H1 (cell line): ENCODE measurements at regions not wholly inside any gene's neighbourhood (a gene's known extent, or its start where the extent isn't known, plus 50 kb on each side); places are given as distances from the start of the nearest gene placed in this dataset.

Experiments used
- CTCF ChIA-PET: fragments of 300-600 bp; sonication (Branson Sonifier 250); formaldehyde crosslinking; loops from one replicate; lab custom pipeline; 2021; ENCODE audit not compliant: partially characterized antibody; lab: Charles Lee
- POLR2A ChIA-PET: fragments of 300-600 bp; sonication (Branson Sonifier 250); formaldehyde crosslinking; loops from one replicate; lab custom pipeline; 2021; ENCODE audit warnings: inconsistent platforms; ENCODE audit not compliant: partially characterized antibody; lab: Charles Lee
- DNase-seq, 2 experiments: peaks; one replicate each; pipeline versions ENCODE4 v3.0.0 to v3.0.0-alpha.2; 2010 to 2022; ENCODE audit warnings: low spot score in 2 of 2, low read depth in 1 of 2, mixed read lengths in 1 of 2
- FAIRE-seq: peaks from 2 replicates; lab custom pipeline; 2011; peaks lifted over from hg19 to GRCh38; lab: Jason Lieb, UNC
- H2AFZ ChIP-seq: 2 replicates; pipeline ENCODE4 v1.8.1; 2012; ENCODE audit warnings: low read length, inconsistent platforms
- H2AK5ac ChIP-seq: 2 replicates; pipeline ENCODE4 v1.6.1; 2013; ENCODE audit warnings: low read depth, low read length
- H2BK120ac ChIP-seq: replicated peaks from 2 replicates; pipeline ENCODE3; 2013; ENCODE audit warnings: low read depth, low read length, inconsistent platforms
- H2BK12ac ChIP-seq: 2 replicates; pipeline ENCODE4 v1.6.1; 2013; ENCODE audit warnings: low read depth, low read length
- H2BK15ac ChIP-seq: 2 replicates; pipeline ENCODE4 v1.6.1; 2013; ENCODE audit warnings: low read length
- H2BK20ac ChIP-seq: 2 replicates; pipeline ENCODE4 v1.6.1; 2013; ENCODE audit warnings: low read length
- H2BK5ac ChIP-seq: 2 replicates; pipeline ENCODE4 v1.6.1; 2013; ENCODE audit warnings: low read depth, low read length
- H3K14ac ChIP-seq: 2 replicates; pipeline ENCODE4 v1.6.1; 2013; ENCODE audit warnings: inconsistent platforms; ENCODE audit not compliant: insufficient read length
- H3K18ac ChIP-seq: 2 replicates; pipeline ENCODE4 v1.6.1; 2013; ENCODE audit warnings: low read length; ENCODE audit errors: extremely low read depth
- H3K23ac ChIP-seq: 2 replicates; pipeline ENCODE4 v1.6.1; 2013; ENCODE audit warnings: inconsistent platforms; ENCODE audit not compliant: insufficient read length
- H3K23me2 ChIP-seq: 2 replicates; pipeline ENCODE4 v1.6.1; 2013; ENCODE audit warnings: low read depth, low read length
- H3K27ac ChIP-seq: 2 replicates; pipeline ENCODE4 v1.6.1; 2011; ENCODE audit warnings: low read depth, low read length, inconsistent platforms
- H3K27me3 ChIP-seq, 4 experiments: replicated peaks in 1 of 4; 1 replicate in 1 of 4; 2 replicates in 3 of 4; pipeline versions ENCODE4 v1.6.1 to v1.8.1; 2011 to 2013; ENCODE audit warnings: low read length in 3 of 4, mild to moderate bottlenecking in 3 of 4, inconsistent platforms in 2 of 4, mixed read lengths in 2 of 4, moderate library complexity in 1 of 4; ENCODE audit not compliant: control insufficient read depth in 3 of 4, insufficient read depth in 3 of 4; ENCODE audit errors: extremely low read depth in 1 of 4
- H3K36me3 ChIP-seq, 4 experiments: 2 replicates each; pipeline versions ENCODE4 v1.6.1 to v1.8.1; 2011 to 2013; ENCODE audit warnings: mild to moderate bottlenecking in 4 of 4, low read length in 3 of 4, moderate library complexity in 2 of 4, control low read depth in 1 of 4, inconsistent platforms in 1 of 4; ENCODE audit not compliant: insufficient read depth in 4 of 4, control insufficient read depth in 2 of 4
- H3K4ac ChIP-seq: replicated peaks from 2 replicates; pipeline ENCODE3; 2013; ENCODE audit warnings: low read length, low read depth, mixed read lengths, inconsistent platforms; ENCODE audit not compliant: insufficient read length
- H3K4me1 ChIP-seq, 4 experiments: replicated peaks in 1 of 4; 1 replicate in 1 of 4; 2 replicates in 3 of 4; pipeline versions ENCODE4 v1.6.1 to v1.8.1; 2011 to 2013; ENCODE audit warnings: low read length in 3 of 4, inconsistent platforms in 2 of 4, mixed read lengths in 1 of 4; ENCODE audit not compliant: insufficient read depth in 4 of 4, control insufficient read depth in 3 of 4
- H3K4me2 ChIP-seq, 2 experiments: 2 replicates each; pipeline versions ENCODE4 v1.6.1 to v1.8.1; 2011 to 2013; ENCODE audit warnings: low read depth in 2 of 2, low read length in 2 of 2, control low read depth in 1 of 2, inconsistent platforms in 1 of 2, mild to moderate bottlenecking in 1 of 2; ENCODE audit not compliant: insufficient read depth in 1 of 2
- H3K4me3 ChIP-seq, 4 experiments: fragments of 200-600, 300-600 bp in 1 of 4; sonication (generic), shearing (Covaris generic), sonication (Bioruptor Twin) in 1 of 4; 2 replicates each; pipeline versions ENCODE4 v1.5.1 to v1.8.1; 2011 to 2016; ENCODE audit warnings: low read length in 4 of 4, low read depth in 3 of 4, control low read depth in 2 of 4, inconsistent platforms in 2 of 4, mild to moderate bottlenecking in 2 of 4, mixed read lengths in 1 of 4, moderate library complexity in 1 of 4; ENCODE audit not compliant: insufficient read depth in 2 of 4; ENCODE audit errors: extremely low read depth in 1 of 4
- H3K56ac ChIP-seq: replicated peaks from 2 replicates; pipeline ENCODE3; 2013; ENCODE audit warnings: low read depth, mild to moderate bottlenecking, mixed read lengths, low read length, inconsistent platforms; ENCODE audit not compliant: insufficient read length
- H3K79me1 ChIP-seq: 2 replicates; pipeline ENCODE4 v1.6.1; 2013; ENCODE audit warnings: low read depth, low read length, control low read depth
- H3K79me2 ChIP-seq, 2 experiments: 2 replicates each; pipeline versions ENCODE4 v1.6.1 to v1.8.1; 2012 to 2013; ENCODE audit warnings: low read length in 2 of 2, mild to moderate bottlenecking in 2 of 2, inconsistent platforms in 1 of 2; ENCODE audit not compliant: insufficient read depth in 2 of 2, control insufficient read depth in 1 of 2
- H3K9ac ChIP-seq, 4 experiments: replicated peaks in 1 of 4; 1 replicate in 1 of 4; 2 replicates in 3 of 4; pipeline versions ENCODE4 v1.6.1 to v1.8.1; 2011 to 2013; ENCODE audit warnings: low read depth in 3 of 4, low read length in 3 of 4, control low read depth in 2 of 4, mild to moderate bottlenecking in 2 of 4, moderate library complexity in 2 of 4, inconsistent platforms in 1 of 4; ENCODE audit errors: extremely low read depth in 1 of 4
- H3K9me3 ChIP-seq, 2 experiments: 2 replicates each; pipeline versions ENCODE4 v1.6.1 to v1.8.1; 2012 to 2013; ENCODE audit warnings: mild to moderate bottlenecking in 2 of 2, moderate library complexity in 2 of 2, control low read depth in 1 of 2, inconsistent platforms in 1 of 2, low read depth in 1 of 2, low read length in 1 of 2, mixed read lengths in 1 of 2; ENCODE audit not compliant: insufficient read depth in 2 of 2
- H4K20me1 ChIP-seq, 2 experiments: replicated peaks in 1 of 2; 2 replicates each; pipeline versions ENCODE3 to v1.8.1; 2011 to 2013; ENCODE audit warnings: inconsistent platforms in 2 of 2, low read length in 2 of 2, mild to moderate bottlenecking in 1 of 2; ENCODE audit not compliant: insufficient read depth in 2 of 2, control insufficient read depth in 1 of 2
- H4K5ac ChIP-seq: 2 replicates; pipeline ENCODE4 v1.6.1; 2013; ENCODE audit warnings: low read length, low read depth, mixed read lengths, inconsistent platforms; ENCODE audit not compliant: insufficient read length
- H4K8ac ChIP-seq: 2 replicates; pipeline ENCODE4 v1.8.0; 2013; ENCODE audit warnings: mild to moderate bottlenecking, moderate library complexity, low read length, inconsistent platforms; ENCODE audit not compliant: insufficient read depth; ENCODE audit errors: extremely low read depth
- H4K91ac ChIP-seq: replicated peaks from 2 replicates; pipeline ENCODE3; 2013; ENCODE audit warnings: low read length, mixed read lengths, inconsistent platforms; ENCODE audit not compliant: insufficient read length
- CREB1 ChIP-seq: IDR thresholded peaks from 2 replicates; pipeline ENCODE4 v1.6.1; 2012; ENCODE audit warnings: inconsistent platforms
- EGR1 ChIP-seq: IDR thresholded peaks from 2 replicates; pipeline ENCODE4 v1.6.1; 2011; ENCODE audit warnings: low read depth, low read length, borderline replicate concordance
- EP300 ChIP-seq, 2 experiments: IDR thresholded peaks; 1 replicate in 1 of 2; 2 replicates in 1 of 2; pipeline ENCODE4 v1.6.1; 2011 to 2012; ENCODE audit warnings: low read depth in 2 of 2, low read length in 2 of 2, mild to moderate bottlenecking in 2 of 2, borderline replicate concordance in 1 of 2, inconsistent platforms in 1 of 2, moderate library complexity in 1 of 2
- EZH2 ChIP-seq: fragments of 200-600 bp; sonication (generic); IDR thresholded peaks from 2 replicates; pipeline ENCODE4 v1.7.1; 2012; ENCODE audit warnings: low read depth, mild to moderate bottlenecking, moderate library complexity, low read length, inconsistent platforms; ENCODE audit not compliant: severe bottlenecking
- FOSL1 ChIP-seq: IDR thresholded peaks from 2 replicates; pipeline ENCODE4 v1.6.1; 2011; ENCODE audit warnings: mild to moderate bottlenecking, low read depth, low read length, moderate library complexity; ENCODE audit not compliant: insufficient read depth
- KDM5A ChIP-seq: fragments of 200-600 bp; IDR thresholded peaks from 2 replicates; pipeline ENCODE4 v1.7.1; 2012; ENCODE audit warnings: mild to moderate bottlenecking, low read length, inconsistent platforms, mixed read lengths
- MAFK ChIP-seq: IDR thresholded peaks from 2 replicates; pipeline ENCODE4 v1.6.1; 2012; ENCODE audit warnings: low read depth, mild to moderate bottlenecking, improper control_type of control experiment, low read length
- POLR2A ChIP-seq, 2 experiments: IDR thresholded peaks; 1 replicate in 1 of 2; 2 replicates in 1 of 2; pipeline ENCODE4 v1.6.1; 2011; ENCODE audit warnings: low read depth in 2 of 2, low read length in 2 of 2, mild to moderate bottlenecking in 2 of 2; ENCODE audit errors: control extremely low read depth in 1 of 2
- RAD21 ChIP-seq, 2 experiments: IDR thresholded peaks in 1 of 2; conservative IDR thresholded peaks in 1 of 2; 2 replicates each; pipeline ENCODE4 v1.6.1; 2011; ENCODE audit warnings: low read depth in 2 of 2, low read length in 2 of 2, improper control_type of control experiment in 1 of 2, inconsistent platforms in 1 of 2, mild to moderate bottlenecking in 1 of 2, moderate library complexity in 1 of 2
- RFX5 ChIP-seq: IDR thresholded peaks from 2 replicates; pipeline ENCODE4 v1.6.1; 2011; ENCODE audit warnings: low read depth, low read length, improper control_type of control experiment, borderline replicate concordance
- SP4 ChIP-seq: IDR thresholded peaks from 2 replicates; pipeline ENCODE4 v1.6.1; 2012; ENCODE audit warnings: low read length, inconsistent platforms
- TEAD4 ChIP-seq: IDR thresholded peaks from 2 replicates; pipeline ENCODE4 v1.6.1; 2012; ENCODE audit warnings: low read depth, low read length, inconsistent platforms, mixed read lengths
- USF2 ChIP-seq: IDR thresholded peaks from 2 replicates; pipeline ENCODE4 v1.6.1; 2011; ENCODE audit warnings: low read length, improper control_type of control experiment
- WGBS, 2 experiments: shearing (Covaris generic) in 1 of 2; methylation state at CpG; one replicate each; pipeline versions ENCODE4 v1.1.6 to v1.1.7; 2013 to 2015; ENCODE audit warnings: low lambda C conversion rate in 2 of 2, mixed read lengths in 2 of 2, inconsistent platforms in 1 of 2, low coverage in 1 of 2, missing lambda C conversion rate in 1 of 2; ENCODE audit not compliant: insufficient replicate concordance in 2 of 2, insufficient coverage in 1 of 2, insufficient read length in 1 of 2; ENCODE audit errors: extremely low coverage in 1 of 2, missing lambda C conversion rate in 1 of 2; 5-methylcytosine and 5-hydroxymethylcytosine counted together

GRCh38 chr3:164231718-164232117 is 846.6 kb downstream of the SI start:
- TF ChIP-seq CREB1 (no peak), EGR1 (no peak), RAD21 (IDR thresholded peaks at IDR 0.05 in 1 of 2, conservative IDR thresholded peaks at IDR 0.05 in 1 of 2; ENCODE audit: low read depth in 2 of 2, low read length in 2 of 2) (no peak), TEAD4 (no peak), RFX5 (no peak), FOSL1 (no peak), KDM5A (no peak), MAFK (no peak), EZH2 (no peak), USF2 (no peak), POLR2A (IDR thresholded peaks at IDR 0.05; ENCODE audit: control extremely low read depth in 1 of 2, low read depth in 2 of 2, low read length in 2 of 2) (no peak), SP4 (no peak), EP300 (IDR thresholded peaks at IDR 0.05; ENCODE audit: borderline replicate concordance in 1 of 2, low read depth in 2 of 2, low read length in 2 of 2) (no peak)
- DNase-seq, result no peak
- H3K9ac ChIP-seq, result no peak overlapping the region
- H3K14ac ChIP-seq, result no peak overlapping the region
- no peak overlapping the region for H2AFZ ChIP-seq
- no peak overlapping the region for H4K5ac ChIP-seq
- no peak for FAIRE-seq
- no peak overlapping the region for H3K56ac ChIP-seq
- H3K4me2 ChIP-seq, result no peak overlapping the region
- no peak overlapping the region for H2BK20ac ChIP-seq
- H3K79me2 ChIP-seq, result no peaks in the 10 kb centered on the region
- no peak overlapping the region for H2BK120ac ChIP-seq
- ChIA-PET CTCF (no interaction called here), POLR2A (no interaction called here)
- WGBS, 2 experiments, result 100% methylated on average over 1 of the region's 1 CpG; no CpG with 5 or more reads in 1 of the 2 experiments
- H2AK5ac ChIP-seq, result no peak overlapping the region
- no peaks in the 10 kb centered on the region for H3K27me3 ChIP-seq
- no peak overlapping the region for H2BK12ac ChIP-seq
- no peak overlapping the region for H4K91ac ChIP-seq
- H3K4me1 ChIP-seq, result no peaks in the 10 kb centered on the region
- H3K27ac ChIP-seq, result no peak overlapping the region
- no peaks in the 10 kb centered on the region for H3K23me2 ChIP-seq
- no peak overlapping the region for H2BK15ac ChIP-seq
- no peaks in the 10 kb centered on the region for H3K36me3 ChIP-seq
- H3K23ac ChIP-seq, result no peak overlapping the region
- no peak overlapping the region for H4K8ac ChIP-seq
- H3K9me3 ChIP-seq, result no peaks in the 10 kb centered on the region
- H2BK5ac ChIP-seq, result no peak overlapping the region
- no peak overlapping the region for H3K18ac ChIP-seq
- H3K4me3 ChIP-seq, result no peak overlapping the region
- H3K4ac ChIP-seq, result no peak overlapping the region
- H4K20me1 ChIP-seq, result no peaks in the 10 kb centered on the region
- no peaks in the 10 kb centered on the region for H3K79me1 ChIP-seq
